IMR-90 (cell line): ENCODE measurements at regions not wholly inside any gene's neighbourhood (a gene's known extent, or its start where the extent isn't known, plus 50 kb on each side); places are given as distances from the start of the nearest gene placed in this dataset.

Experiments
- ATAC-seq: fragments of 200-7000 bp; cut with Tn5 transposase; 2 replicates; pipeline ENCODE4 v1.9.1; 2020; ENCODE audit warnings: low read depth, mild to moderate bottlenecking, moderate library complexity
- BruUV-seq: library from RNA; stranded (reverse); fragments of 400-500 nt; replicated peaks from 2 replicates; lab custom pipeline; 2021; lab: Mats Ljungman, UMichigan
- CTCF ChIA-PET: fragments of 300-600 bp; formaldehyde crosslinking; extraction: SDS; loops from one replicate; lab custom pipeline; 2021; ENCODE audit warnings: antibody characterized with exemption; lab: Yijun Ruan, JAX
- POLR2A ChIA-PET: fragments of 300-600 bp; sonication (Branson Sonifier 250); formaldehyde crosslinking; loops from one replicate; lab custom pipeline; 2022; ENCODE audit warnings: antibody characterized with exemption; ENCODE audit not compliant: unreplicated experiment; lab: Charles Lee
- DNase-seq: peaks from one replicate; pipeline ENCODE4 v3.0.0; 2013
- H2AFZ ChIP-seq: replicated peaks from 2 replicates; pipeline ENCODE3; 2013; ENCODE audit warnings: low read length, mild to moderate bottlenecking; ENCODE audit not compliant: poor library complexity
- H2AK5ac ChIP-seq: 2 replicates; pipeline ENCODE4 v1.6.1; 2013; ENCODE audit warnings: low read depth, low read length, inconsistent platforms
- H2AK9ac ChIP-seq: replicated peaks from 2 replicates; pipeline ENCODE3; 2013; ENCODE audit warnings: mild to moderate bottlenecking, low read depth, low read length, moderate library complexity; ENCODE audit not compliant: poor library complexity
- H2BK120ac ChIP-seq: 2 replicates; pipeline ENCODE4 v1.6.1; 2013; ENCODE audit warnings: low read depth, low read length, inconsistent platforms
- H2BK15ac ChIP-seq: 3 replicates; pipeline ENCODE4 v1.6.1; 2013; ENCODE audit warnings: low read depth, low read length, inconsistent platforms
- H2BK20ac ChIP-seq: 2 replicates; pipeline ENCODE4 v1.6.1; 2013; ENCODE audit warnings: low read depth, mild to moderate bottlenecking, inconsistent platforms, low read length, moderate library complexity
- H2BK5ac ChIP-seq: 2 replicates; pipeline ENCODE4 v1.6.1; 2013; ENCODE audit warnings: mild to moderate bottlenecking, low read depth, low read length, inconsistent platforms; ENCODE audit not compliant: poor library complexity, severe bottlenecking
- H3K14ac ChIP-seq: replicated peaks from 2 replicates; pipeline ENCODE4 v1.6.1; 2013; ENCODE audit warnings: low read depth, low read length, inconsistent platforms
- H3K18ac ChIP-seq: 2 replicates; pipeline ENCODE4 v1.6.1; 2013; ENCODE audit warnings: low read depth, low read length, control low read depth
- H3K23ac ChIP-seq: 2 replicates; pipeline ENCODE4 v1.6.1; 2013; ENCODE audit warnings: low read depth, low read length, inconsistent platforms
- H3K27ac ChIP-seq: 2 replicates; pipeline ENCODE4 v1.5.1; 2013; ENCODE audit warnings: mild to moderate bottlenecking, control low read depth, low read length; ENCODE audit not compliant: insufficient read depth
- H3K27me3 ChIP-seq: 2 replicates; pipeline ENCODE4 v1.6.1; 2013; ENCODE audit warnings: low read length; ENCODE audit not compliant: control insufficient read depth, insufficient read depth
- H3K36me3 ChIP-seq: 2 replicates; pipeline ENCODE4 v1.6.1; 2013; ENCODE audit warnings: low read length, mixed read lengths; ENCODE audit not compliant: control insufficient read depth, insufficient read depth
- H3K4ac ChIP-seq: 2 replicates; pipeline ENCODE4 v1.6.1; 2013; ENCODE audit warnings: low read depth, low read length, inconsistent platforms
- H3K4me1 ChIP-seq: 2 replicates; pipeline ENCODE4 v1.6.1; 2013; ENCODE audit warnings: low read length, mixed read lengths; ENCODE audit not compliant: control insufficient read depth, insufficient read depth
- H3K4me2 ChIP-seq: 2 replicates; pipeline ENCODE4 v1.6.1; 2013; ENCODE audit warnings: low read depth, mild to moderate bottlenecking, control low read depth, low read length, moderate library complexity
- H3K4me3 ChIP-seq: 2 replicates; pipeline ENCODE4 v1.5.1; 2013; ENCODE audit warnings: low read depth, mild to moderate bottlenecking, control low read depth, low read length, moderate library complexity; ENCODE audit not compliant: insufficient read depth
- H3K56ac ChIP-seq: 2 replicates; pipeline ENCODE4 v1.6.1; 2013; ENCODE audit warnings: low read length, inconsistent platforms; ENCODE audit not compliant: insufficient read depth; ENCODE audit errors: extremely low read depth
- H3K79me1 ChIP-seq, 2 experiments: 2 replicates each; pipeline ENCODE4 v1.6.1; 2013; ENCODE audit warnings: low read length in 2 of 2, inconsistent platforms in 1 of 2, low read depth in 1 of 2
- H3K9ac ChIP-seq: 2 replicates; pipeline ENCODE4 v1.6.1; 2013; ENCODE audit warnings: low read depth, low read length, control low read depth
- H3K9me1 ChIP-seq: 2 replicates; pipeline ENCODE4 v1.6.1; 2013; ENCODE audit warnings: low read length, inconsistent platforms; ENCODE audit not compliant: insufficient read depth
- H3K9me3 ChIP-seq: 2 replicates; pipeline ENCODE4 v1.6.1; 2013; ENCODE audit warnings: low read length; ENCODE audit not compliant: control insufficient read depth, insufficient read depth
- H4K20me1 ChIP-seq: 2 replicates; pipeline ENCODE4 v1.6.1; 2013; ENCODE audit warnings: low read length, inconsistent platforms; ENCODE audit not compliant: insufficient read depth
- H4K5ac ChIP-seq: 2 replicates; pipeline ENCODE4 v1.6.1; 2013; ENCODE audit warnings: mild to moderate bottlenecking, low read depth, low read length, control low read depth
- H4K8ac ChIP-seq, 2 experiments: 2 replicates each; pipeline ENCODE4 v1.6.1; 2013; ENCODE audit warnings: low read depth in 2 of 2, low read length in 2 of 2, control low read depth in 1 of 2, inconsistent platforms in 1 of 2
- H4K91ac ChIP-seq: 2 replicates; pipeline ENCODE4 v1.6.1; 2013; ENCODE audit warnings: low read depth, low read length, inconsistent platforms; ENCODE audit not compliant: insufficient read depth
- BHLHE40 ChIP-seq: fragments of 150-350 bp; IDR thresholded peaks from 2 replicates; pipeline ENCODE4 v1.6.1; 2016; ENCODE audit warnings: mild to moderate bottlenecking, low read depth, low read length
- CEBPB ChIP-seq: IDR thresholded peaks from 2 replicates; pipeline ENCODE4 v1.6.1; 2012; ENCODE audit warnings: low read depth, low read length, improper control_type of control experiment
- CHD1 ChIP-seq: IDR thresholded peaks from 2 replicates; pipeline ENCODE4 v1.6.1; 2012; ENCODE audit warnings: low read depth, low read length, improper control_type of control experiment
- CTCF ChIP-seq: conservative IDR thresholded peaks from 2 replicates; pipeline ENCODE4 v1.5.1; 2012; ENCODE audit warnings: mild to moderate bottlenecking, low read depth, low read length, improper control_type of control experiment
- ELK1 ChIP-seq: fragments of 150-350 bp; IDR thresholded peaks from 2 replicates; pipeline ENCODE4 v1.6.1; 2016; ENCODE audit warnings: low read depth, mild to moderate bottlenecking, low read length, moderate library complexity, borderline replicate concordance
- FOS ChIP-seq: fragments of 150-350 bp; IDR thresholded peaks from 2 replicates; pipeline ENCODE4 v1.6.1; 2016; ENCODE audit warnings: low read depth, low read length
- MAFK ChIP-seq: IDR thresholded peaks from 2 replicates; pipeline ENCODE4 v1.6.1; 2012; ENCODE audit warnings: low read depth, low read length, improper control_type of control experiment
- MAZ ChIP-seq: IDR thresholded peaks from 2 replicates; pipeline ENCODE4 v1.6.1; 2012; ENCODE audit warnings: low read depth, mild to moderate bottlenecking, low read length, improper control_type of control experiment, moderate library complexity, borderline replicate concordance
- MXI1 ChIP-seq: IDR thresholded peaks from 2 replicates; pipeline ENCODE4 v1.6.1; 2012; ENCODE audit warnings: low read depth, mild to moderate bottlenecking, low read length, moderate library complexity, borderline replicate concordance
- NFE2L2 ChIP-seq: fragments of 150-350 bp; IDR thresholded peaks from 2 replicates; pipeline ENCODE4 v1.6.1; 2016; ENCODE audit warnings: low read depth, mild to moderate bottlenecking, low read length
- POLR2A ChIP-seq: IDR thresholded peaks from 2 replicates; pipeline ENCODE4 v1.6.1; 2012; ENCODE audit warnings: mild to moderate bottlenecking, low read depth, low read length
- RAD21 ChIP-seq: IDR thresholded peaks from 2 replicates; pipeline ENCODE4 v1.6.1; 2012; ENCODE audit warnings: low read length, improper control_type of control experiment
- RCOR1 ChIP-seq: IDR thresholded peaks from 2 replicates; pipeline ENCODE4 v1.6.1; 2012; ENCODE audit warnings: mild to moderate bottlenecking, low read length, improper control_type of control experiment; ENCODE audit not compliant: insufficient replicate concordance
- RFX5 ChIP-seq: IDR thresholded peaks from 2 replicates; pipeline ENCODE4 v1.8.0; 2012; ENCODE audit warnings: low read depth, mild to moderate bottlenecking, low read length, moderate library complexity
- SMC3 ChIP-seq: fragments of 150-350 bp; IDR thresholded peaks from 2 replicates; pipeline ENCODE4 v1.6.1; 2016; ENCODE audit warnings: low read depth, mild to moderate bottlenecking, antibody characterized with exemption, low read length, moderate library complexity
- WGBS, 2 experiments: methylation state at CpG; one replicate each; pipeline versions ENCODE4 v1.1.5 to v1.1.7; 2013; ENCODE audit warnings: missing lambda C conversion rate in 2 of 2; ENCODE audit not compliant: insufficient read length in 1 of 2; ENCODE audit errors: extremely low coverage in 2 of 2; 5-methylcytosine and 5-hydroxymethylcytosine counted together
- dilution Hi-C: fragments of 300-500 bp; cut with HindIII; formaldehyde crosslinking; loops from one replicate; pipeline ENCODE4 v1.14.3; 2018; ENCODE audit warnings: low sequenced_read_pairs; ENCODE audit not compliant: unreplicated experiment
- in situ Hi-C: fragments of 300-500 bp; cut with MboI; formaldehyde crosslinking; loops from 3 replicates; pipeline ENCODE4 v1.14.3; 2019; ENCODE audit warnings: low sequenced_read_pairs, inconsistent platforms, mixed read lengths
- intact Hi-C: fragments of 100-400 bp; cut with micrococcal nuclease; formaldehyde crosslinking; loops from 2 replicates; pipeline ENCODE4 v1.10.0; 2022
- TF ChIP-seq, protein P1 (sequence below): fragments of 150-350 bp; IDR thresholded peaks from 2 replicates; pipeline ENCODE4 v1.6.1; 2017; ENCODE audit warnings: mild to moderate bottlenecking, antibody characterized with exemption, low read length, low read depth

DNA sequence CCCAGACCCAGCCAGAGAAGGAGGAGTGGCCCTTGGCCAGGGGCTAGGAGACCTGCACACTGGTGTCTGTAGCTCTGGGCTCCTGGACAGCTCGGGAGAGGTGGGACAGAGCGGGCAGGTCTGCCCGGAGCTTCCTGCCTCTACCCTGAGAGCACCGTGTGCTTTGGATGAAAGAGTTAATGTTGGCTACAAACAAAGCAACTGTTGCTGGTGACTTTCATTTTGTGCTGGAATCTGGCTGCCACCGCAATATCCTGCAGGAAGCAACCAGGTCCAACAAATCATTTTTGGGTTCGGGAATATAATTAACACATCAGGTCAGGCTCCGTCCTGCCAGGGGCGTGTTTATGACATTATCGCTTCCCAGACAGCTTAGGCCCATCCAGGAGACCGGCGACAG is 441.8 kb upstream of the MKI67 start:
- in situ Hi-C loops: no loop called here
- Histone ChIP-seq H3K4me3 (no peak overlapping the region), H2AK5ac (no peak overlapping the region), H3K4me1 (no peaks in the 10 kb centered on the region), H4K20me1 (no peaks in the 10 kb centered on the region), H2AFZ (no peak overlapping the region), H4K8ac (no peak overlapping the region), H2BK15ac (no peak overlapping the region), H3K36me3 (no peaks in the 10 kb centered on the region), H3K9me3 (peaks cover 56% of the 10 kb centered on the region), H3K14ac (no peak overlapping the region), H2BK20ac (no peak overlapping the region), H2BK120ac (no peak overlapping the region), H3K9ac (no peak overlapping the region), H2AK9ac (no peak overlapping the region), H3K23ac (no peak overlapping the region), H4K5ac (no peak overlapping the region), H3K9me1 (no peaks in the 10 kb centered on the region), H3K18ac (no peak overlapping the region), H3K27me3 (no peaks in the 10 kb centered on the region), H3K4me2 (no peak overlapping the region), H3K27ac (no peak overlapping the region), H3K56ac (no peak overlapping the region), H2BK5ac (no peak overlapping the region), H3K79me1 (no peaks in the 10 kb centered on the region), H3K4ac (no peak overlapping the region), H4K91ac (no peak overlapping the region)
- dilution Hi-C loops: no loop called here
- BruUV-seq: no TSS peak
- no peak for TF ChIP-seq BHLHE40
- TF ChIP-seq MXI1: no peak
- TF ChIP-seq RAD21: no peak
- TF ChIP-seq ELK1: no peak
- no peak for TF ChIP-seq CEBPB
- TF ChIP-seq POLR2A: no peak
- TF ChIP-seq CHD1: no peak
- TF ChIP-seq RCOR1: no peak
- TF ChIP-seq CTCF: no peak
- no peak for TF ChIP-seq MAZ
- TF ChIP-seq NFE2L2: no peak
- no peak for TF ChIP-seq RFX5
- no peak for TF ChIP-seq MAFK
- no peak for TF ChIP-seq SMC3
- TF ChIP-seq, protein P1, sequence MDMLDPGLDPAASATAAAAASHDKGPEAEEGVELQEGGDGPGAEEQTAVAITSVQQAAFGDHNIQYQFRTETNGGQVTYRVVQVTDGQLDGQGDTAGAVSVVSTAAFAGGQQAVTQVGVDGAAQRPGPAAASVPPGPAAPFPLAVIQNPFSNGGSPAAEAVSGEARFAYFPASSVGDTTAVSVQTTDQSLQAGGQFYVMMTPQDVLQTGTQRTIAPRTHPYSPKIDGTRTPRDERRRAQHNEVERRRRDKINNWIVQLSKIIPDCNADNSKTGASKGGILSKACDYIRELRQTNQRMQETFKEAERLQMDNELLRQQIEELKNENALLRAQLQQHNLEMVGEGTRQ: no peak
- no peak for TF ChIP-seq FOS
- DNase-seq: no peak
- WGBS, 2 experiments: 67% methylated on average over 2 of the region's 11 CpGs; no CpG with 5 or more reads in 1 of the 2 experiments
- ChIA-PET POLR2A (no interaction called here), CTCF (no interaction called here)
- intact Hi-C loops: no loop called here
- no peak for ATAC-seq
